ENCODE measurements at regions not wholly inside any gene's neighbourhood (a gene's known extent, or its start where the extent isn't known, plus 50 kb on each side); places are given as distances from the start of the nearest gene placed in this dataset.

DNA sequence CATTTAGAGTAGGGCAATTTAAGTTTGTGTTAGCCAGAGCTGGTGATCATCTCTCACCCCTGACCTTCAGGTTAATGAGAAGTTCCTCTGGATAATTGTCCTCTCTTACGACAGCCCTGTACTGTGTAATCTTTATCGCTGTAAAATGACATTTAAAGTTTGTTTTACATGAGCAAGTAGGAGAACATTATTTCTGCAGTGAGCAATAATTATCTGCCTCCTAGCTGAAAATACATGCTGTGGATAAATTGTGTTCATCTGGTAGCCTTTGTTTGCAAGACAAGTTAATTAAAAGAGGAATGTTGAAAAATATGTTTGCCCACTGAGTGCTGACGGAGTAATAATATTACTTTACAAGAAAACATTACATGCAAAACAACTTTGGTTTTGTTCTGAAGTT lies 1083.8 kb upstream of the NUDT12 start:
- dilution Hi-C loops (cut with MboI; ENCODE audit: extremely low pct_ligation_motif_present, low sequenced_read_pairs): no loop called here
- Histone ChIP-seq H3K4me1 (ENCODE audit: control insufficient read depth, extremely low read depth, insufficient read depth, low read length) (no peaks in the 10 kb centered on the region), H3K9me1 (ENCODE audit: control insufficient read depth, extremely low read depth, insufficient read depth, low read length) (no peaks in the 10 kb centered on the region), H3K9me3 (ENCODE audit: control insufficient read depth, low read depth, low read length) (no peaks in the 10 kb centered on the region), H2AFZ (ENCODE audit: control insufficient read depth, low read length) (no peak overlapping the region), H3K27me3 (ENCODE audit: control insufficient read depth, extremely low read depth, insufficient read depth, low read length) (no peaks in the 10 kb centered on the region), H4K20me1 (ENCODE audit: control insufficient read depth, extremely low read depth, insufficient read depth, low read length) (no peaks in the 10 kb centered on the region), H3K4me2 (ENCODE audit: control insufficient read depth, extremely low read depth, insufficient read depth, low read depth, low read length) (no peak overlapping the region), H3K27ac (ENCODE audit: control insufficient read depth, insufficient read depth, low read length) (no peak overlapping the region), H3K36me3 (ENCODE audit: control insufficient read depth in 2 of 2, extremely low read depth in 1 of 2, insufficient read depth in 2 of 2, low read length in 2 of 2) (no peaks in the 10 kb centered on the region), H3K4me3 (ENCODE audit: control insufficient read depth in 2 of 3, extremely low read depth in 1 of 3, insufficient read depth in 2 of 3, low read depth in 1 of 3, low read length in 3 of 3) (no peak overlapping the region), H3K9ac (ENCODE audit: control insufficient read depth, extremely low read depth, insufficient read depth, low read length) (no peak overlapping the region), H3K79me2 (ENCODE audit: control insufficient read depth, insufficient read depth, low read length) (no peaks in the 10 kb centered on the region)
- TF ChIP-seq EZH2 (IDR thresholded peaks at IDR 0.05; ENCODE audit: low read length): no peak
- TF ChIP-seq, protein P1, sequence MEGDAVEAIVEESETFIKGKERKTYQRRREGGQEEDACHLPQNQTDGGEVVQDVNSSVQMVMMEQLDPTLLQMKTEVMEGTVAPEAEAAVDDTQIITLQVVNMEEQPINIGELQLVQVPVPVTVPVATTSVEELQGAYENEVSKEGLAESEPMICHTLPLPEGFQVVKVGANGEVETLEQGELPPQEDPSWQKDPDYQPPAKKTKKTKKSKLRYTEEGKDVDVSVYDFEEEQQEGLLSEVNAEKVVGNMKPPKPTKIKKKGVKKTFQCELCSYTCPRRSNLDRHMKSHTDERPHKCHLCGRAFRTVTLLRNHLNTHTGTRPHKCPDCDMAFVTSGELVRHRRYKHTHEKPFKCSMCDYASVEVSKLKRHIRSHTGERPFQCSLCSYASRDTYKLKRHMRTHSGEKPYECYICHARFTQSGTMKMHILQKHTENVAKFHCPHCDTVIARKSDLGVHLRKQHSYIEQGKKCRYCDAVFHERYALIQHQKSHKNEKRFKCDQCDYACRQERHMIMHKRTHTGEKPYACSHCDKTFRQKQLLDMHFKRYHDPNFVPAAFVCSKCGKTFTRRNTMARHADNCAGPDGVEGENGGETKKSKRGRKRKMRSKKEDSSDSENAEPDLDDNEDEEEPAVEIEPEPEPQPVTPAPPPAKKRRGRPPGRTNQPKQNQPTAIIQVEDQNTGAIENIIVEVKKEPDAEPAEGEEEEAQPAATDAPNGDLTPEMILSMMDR (optimal IDR thresholded peaks at IDR 0.05 in 1 of 3, IDR thresholded peaks at IDR 0.05 in 1 of 3, conservative IDR thresholded peaks at IDR 0.05 in 1 of 3; ENCODE audit: extremely low read depth in 1 of 3, insufficient read depth in 2 of 3, low read length in 3 of 3): no peak
- no peak for DNase-seq (ENCODE audit: low read depth, low spot score)
- no peak for FAIRE-seq

- Histone ChIP-seq H3K4me3 (ENCODE audit: control insufficient read depth in 2 of 3, extremely low read depth in 1 of 3, insufficient read depth in 2 of 3, low read depth in 1 of 3, low read length in 3 of 3) (no peak overlapping the region), H2AFZ (ENCODE audit: control insufficient read depth, low read length) (no peak overlapping the region), H3K9me1 (ENCODE audit: control insufficient read depth, extremely low read depth, insufficient read depth, low read length) (no peaks in the 10 kb centered on the region), H3K4me1 (ENCODE audit: control insufficient read depth, extremely low read depth, insufficient read depth, low read length) (no peaks in the 10 kb centered on the region), H3K4me2 (ENCODE audit: control insufficient read depth, extremely low read depth, insufficient read depth, low read depth, low read length) (no peak overlapping the region), H3K27me3 (ENCODE audit: control insufficient read depth, extremely low read depth, insufficient read depth, low read length) (no peaks in the 10 kb centered on the region), H3K9me3 (ENCODE audit: control insufficient read depth, low read depth, low read length) (no peaks in the 10 kb centered on the region), H3K36me3 (ENCODE audit: control insufficient read depth in 2 of 2, extremely low read depth in 1 of 2, insufficient read depth in 2 of 2, low read length in 2 of 2) (no peaks in the 10 kb centered on the region), H3K9ac (ENCODE audit: control insufficient read depth, extremely low read depth, insufficient read depth, low read length) (no peak overlapping the region), H4K20me1 (ENCODE audit: control insufficient read depth, extremely low read depth, insufficient read depth, low read length) (no peaks in the 10 kb centered on the region), H3K27ac (ENCODE audit: control insufficient read depth, insufficient read depth, low read length) (no peak overlapping the region), H3K79me2 (ENCODE audit: control insufficient read depth, insufficient read depth, low read length) (no peaks in the 10 kb centered on the region)
- no peak for FAIRE-seq
- DNase-seq (ENCODE audit: low read depth, low spot score): no peak
- dilution Hi-C loops (cut with MboI; ENCODE audit: extremely low pct_ligation_motif_present, low sequenced_read_pairs): no loop called here
- TF ChIP-seq, protein P1 (optimal IDR thresholded peaks at IDR 0.05 in 1 of 3, IDR thresholded peaks at IDR 0.05 in 1 of 3, conservative IDR thresholded peaks at IDR 0.05 in 1 of 3; ENCODE audit: extremely low read depth in 1 of 3, insufficient read depth in 2 of 3, low read length in 3 of 3): no peak
- no peak for TF ChIP-seq EZH2 (IDR thresholded peaks at IDR 0.05; ENCODE audit: low read length)
Measured at GRCh38 chr5:104643320-104643719, 1080.7 kb upstream of the NUDT12 start.
